ENCODE measurements at regions not wholly inside any gene's neighbourhood (a gene's known extent, or its start where the extent isn't known, plus 50 kb on each side); places are given as distances from the start of the nearest gene placed in this dataset.

- H3K4me3 ChIP-seq (ENCODE audit: low read depth in 1 of 2, low read length in 2 of 2), result no peak overlapping the region
- H3K27ac ChIP-seq (ENCODE audit: low read depth, low read length), result no peak overlapping the region
- H3K9me3 ChIP-seq (ENCODE audit: control insufficient read depth in 1 of 2, low read length in 2 of 2), result no peaks in the 10 kb centered on the region
- H3K27me3 ChIP-seq (ENCODE audit: control insufficient read depth in 1 of 2, insufficient read depth in 2 of 2, low read length in 2 of 2), result no peaks in the 10 kb centered on the region
- no peak overlapping the region for H3K9ac ChIP-seq (ENCODE audit: low read depth in 1 of 2, low read length in 2 of 2)
- H3K4me1 ChIP-seq (ENCODE audit: control insufficient read depth in 1 of 2, insufficient read depth in 2 of 2, low read length in 2 of 2), result no peaks in the 10 kb centered on the region
- no peaks in the 10 kb centered on the region for H3K36me3 ChIP-seq (ENCODE audit: control insufficient read depth in 1 of 2, insufficient read depth in 2 of 2, low read length in 2 of 2)
These were observed 68.3 kb upstream of the UBAC2 start for GRCh38 chr13:99132295-99132835.

GRCh38 chr13:99133230-99133629 lies 67.4 kb upstream of the UBAC2 start:
- Histone ChIP-seq H3K4me1 (ENCODE audit: control insufficient read depth in 1 of 2, insufficient read depth in 2 of 2, low read length in 2 of 2) (no peaks in the 10 kb centered on the region), H3K27ac (ENCODE audit: low read depth, low read length) (no peak overlapping the region), H3K9me3 (ENCODE audit: control insufficient read depth in 1 of 2, low read length in 2 of 2) (no peaks in the 10 kb centered on the region), H3K27me3 (ENCODE audit: control insufficient read depth in 1 of 2, insufficient read depth in 2 of 2, low read length in 2 of 2) (no peaks in the 10 kb centered on the region), H3K9ac (ENCODE audit: low read depth in 1 of 2, low read length in 2 of 2) (no peak overlapping the region), H3K36me3 (ENCODE audit: control insufficient read depth in 1 of 2, insufficient read depth in 2 of 2, low read length in 2 of 2) (no peaks in the 10 kb centered on the region), H3K4me3 (ENCODE audit: low read depth in 1 of 2, low read length in 2 of 2) (no peak overlapping the region)

GRCh38 chr13:99133848-99134247 lies 66.8 kb upstream of the UBAC2 start:
- H3K36me3 ChIP-seq (ENCODE audit: control insufficient read depth in 1 of 2, insufficient read depth in 2 of 2, low read length in 2 of 2), result no peaks in the 10 kb centered on the region
- no peaks in the 10 kb centered on the region for H3K4me1 ChIP-seq (ENCODE audit: control insufficient read depth in 1 of 2, insufficient read depth in 2 of 2, low read length in 2 of 2)
- no peaks in the 10 kb centered on the region for H3K27me3 ChIP-seq (ENCODE audit: control insufficient read depth in 1 of 2, insufficient read depth in 2 of 2, low read length in 2 of 2)
- no peak overlapping the region for H3K9ac ChIP-seq (ENCODE audit: low read depth in 1 of 2, low read length in 2 of 2)
- no peak overlapping the region for H3K27ac ChIP-seq (ENCODE audit: low read depth, low read length)
- no peaks in the 10 kb centered on the region for H3K9me3 ChIP-seq (ENCODE audit: control insufficient read depth in 1 of 2, low read length in 2 of 2)
- no peak overlapping the region for H3K4me3 ChIP-seq (ENCODE audit: low read depth in 1 of 2, low read length in 2 of 2)

GRCh38 chr13:99135591-99135990 lies 65.1 kb upstream of the UBAC2 start:
- Histone ChIP-seq H3K27me3 (ENCODE audit: control insufficient read depth in 1 of 2, insufficient read depth in 2 of 2, low read length in 2 of 2) (no peaks in the 10 kb centered on the region), H3K4me3 (ENCODE audit: low read depth in 1 of 2, low read length in 2 of 2) (no peak overlapping the region), H3K27ac (ENCODE audit: low read depth, low read length) (no peak overlapping the region), H3K9me3 (ENCODE audit: control insufficient read depth in 1 of 2, low read length in 2 of 2) (no peaks in the 10 kb centered on the region), H3K9ac (ENCODE audit: low read depth in 1 of 2, low read length in 2 of 2) (no peak overlapping the region), H3K4me1 (ENCODE audit: control insufficient read depth in 1 of 2, insufficient read depth in 2 of 2, low read length in 2 of 2) (no peaks in the 10 kb centered on the region), H3K36me3 (ENCODE audit: control insufficient read depth in 1 of 2, insufficient read depth in 2 of 2, low read length in 2 of 2) (no peaks in the 10 kb centered on the region)

GRCh38 chr13:99136427-99136954 lies 64.2 kb upstream of the UBAC2 start:
- H3K4me3 ChIP-seq (ENCODE audit: low read depth in 1 of 2, low read length in 2 of 2), result no peak overlapping the region
- H3K4me1 ChIP-seq (ENCODE audit: control insufficient read depth in 1 of 2, insufficient read depth in 2 of 2, low read length in 2 of 2), result no peaks in the 10 kb centered on the region
- no peaks in the 10 kb centered on the region for H3K27me3 ChIP-seq (ENCODE audit: control insufficient read depth in 1 of 2, insufficient read depth in 2 of 2, low read length in 2 of 2)
- H3K27ac ChIP-seq (ENCODE audit: low read depth, low read length), result no peak overlapping the region
- H3K9ac ChIP-seq (ENCODE audit: low read depth in 1 of 2, low read length in 2 of 2), result no peak overlapping the region
- no peaks in the 10 kb centered on the region for H3K36me3 ChIP-seq (ENCODE audit: control insufficient read depth in 1 of 2, insufficient read depth in 2 of 2, low read length in 2 of 2)
- H3K9me3 ChIP-seq (ENCODE audit: control insufficient read depth in 1 of 2, low read length in 2 of 2), result no peaks in the 10 kb centered on the region

GRCh38 chr13:99140831-99141230 lies 59.8 kb upstream of the UBAC2 start:
- H3K27ac ChIP-seq (ENCODE audit: low read depth, low read length), result no peak overlapping the region
- H3K9ac ChIP-seq (ENCODE audit: low read depth in 1 of 2, low read length in 2 of 2), result no peak overlapping the region
- H3K4me3 ChIP-seq (ENCODE audit: low read depth in 1 of 2, low read length in 2 of 2), result no peak overlapping the region
- H3K9me3 ChIP-seq (ENCODE audit: control insufficient read depth in 1 of 2, low read length in 2 of 2), result no peaks in the 10 kb centered on the region
- no peaks in the 10 kb centered on the region for H3K36me3 ChIP-seq (ENCODE audit: control insufficient read depth in 1 of 2, insufficient read depth in 2 of 2, low read length in 2 of 2)
- no peaks in the 10 kb centered on the region for H3K27me3 ChIP-seq (ENCODE audit: control insufficient read depth in 1 of 2, insufficient read depth in 2 of 2, low read length in 2 of 2)
- H3K4me1 ChIP-seq (ENCODE audit: control insufficient read depth in 1 of 2, insufficient read depth in 2 of 2, low read length in 2 of 2), result no peaks in the 10 kb centered on the region

GRCh38 chr13:99143904-99144303 lies 56.8 kb upstream of the UBAC2 start:
- Histone ChIP-seq H3K9ac (ENCODE audit: low read depth in 1 of 2, low read length in 2 of 2) (no peak overlapping the region), H3K9me3 (ENCODE audit: control insufficient read depth in 1 of 2, low read length in 2 of 2) (no peaks in the 10 kb centered on the region), H3K27me3 (ENCODE audit: control insufficient read depth in 1 of 2, insufficient read depth in 2 of 2, low read length in 2 of 2) (peaks cover 0 to 4% of the 10 kb centered on the region in 2 donors), H3K4me1 (ENCODE audit: control insufficient read depth in 1 of 2, insufficient read depth in 2 of 2, low read length in 2 of 2) (no peaks in the 10 kb centered on the region), H3K36me3 (ENCODE audit: control insufficient read depth in 1 of 2, insufficient read depth in 2 of 2, low read length in 2 of 2) (no peaks in the 10 kb centered on the region), H3K27ac (ENCODE audit: low read depth, low read length) (no peak overlapping the region), H3K4me3 (ENCODE audit: low read depth in 1 of 2, low read length in 2 of 2) (no peak overlapping the region)

GRCh38 chr13:99144306-99144705 lies 56.3 kb upstream of the UBAC2 start:
- no peak overlapping the region for H3K9ac ChIP-seq (ENCODE audit: low read depth in 1 of 2, low read length in 2 of 2)
- no peak overlapping the region for H3K27ac ChIP-seq (ENCODE audit: low read depth, low read length)
- no peaks in the 10 kb centered on the region for H3K4me1 ChIP-seq (ENCODE audit: control insufficient read depth in 1 of 2, insufficient read depth in 2 of 2, low read length in 2 of 2)
- no peaks in the 10 kb centered on the region for H3K9me3 ChIP-seq (ENCODE audit: control insufficient read depth in 1 of 2, low read length in 2 of 2)
- H3K4me3 ChIP-seq (ENCODE audit: low read depth in 1 of 2, low read length in 2 of 2), result no peak overlapping the region
- peaks cover 0 to 4% of the 10 kb centered on the region in 2 donors for H3K27me3 ChIP-seq (ENCODE audit: control insufficient read depth in 1 of 2, insufficient read depth in 2 of 2, low read length in 2 of 2)
- H3K36me3 ChIP-seq (ENCODE audit: control insufficient read depth in 1 of 2, insufficient read depth in 2 of 2, low read length in 2 of 2), result no peaks in the 10 kb centered on the region

- Histone ChIP-seq H3K27me3 (ENCODE audit: control insufficient read depth in 1 of 2, insufficient read depth in 2 of 2, low read length in 2 of 2) (peaks cover 2 to 4% of the 10 kb centered on the region in 2 donors), H3K36me3 (ENCODE audit: control insufficient read depth in 1 of 2, insufficient read depth in 2 of 2, low read length in 2 of 2) (no peaks in the 10 kb centered on the region), H3K9me3 (ENCODE audit: control insufficient read depth in 1 of 2, low read length in 2 of 2) (no peaks in the 10 kb centered on the region), H3K9ac (ENCODE audit: low read depth in 1 of 2, low read length in 2 of 2) (no peak overlapping the region), H3K4me1 (ENCODE audit: control insufficient read depth in 1 of 2, insufficient read depth in 2 of 2, low read length in 2 of 2) (no peaks in the 10 kb centered on the region), H3K4me3 (ENCODE audit: low read depth in 1 of 2, low read length in 2 of 2) (no peak overlapping the region), H3K27ac (ENCODE audit: low read depth, low read length) (no peak overlapping the region)
These were observed 55.2 kb upstream of the UBAC2 start for GRCh38 chr13:99145461-99145860.

GRCh38 chr13:99150575-99151361 lies 49.9 kb upstream of the UBAC2 start:
- Histone ChIP-seq H3K27ac (ENCODE audit: low read depth, low read length) (no peak overlapping the region), H3K36me3 (ENCODE audit: control insufficient read depth in 1 of 2, insufficient read depth in 2 of 2, low read length in 2 of 2) (no peaks in the 10 kb centered on the region), H3K4me1 (ENCODE audit: control insufficient read depth in 1 of 2, insufficient read depth in 2 of 2, low read length in 2 of 2) (no peaks in the 10 kb centered on the region), H3K27me3 (ENCODE audit: control insufficient read depth in 1 of 2, insufficient read depth in 2 of 2, low read length in 2 of 2) (peaks cover 4 to 8% of the 10 kb centered on the region in 2 donors), H3K4me3 (ENCODE audit: low read depth in 1 of 2, low read length in 2 of 2) (no peak overlapping the region), H3K9me3 (ENCODE audit: control insufficient read depth in 1 of 2, low read length in 2 of 2) (no peaks in the 10 kb centered on the region), H3K9ac (ENCODE audit: low read depth in 1 of 2, low read length in 2 of 2) (no peak overlapping the region)

Data from duodenal mucosa (tissue), 2 donors.